ENCODE measurements at regions not wholly inside any gene's neighbourhood (a gene's known extent, or its start where the extent isn't known, plus 50 kb on each side); places are given as distances from the start of the nearest gene placed in this dataset.

GRCh38 chr4:37132975-37133360, 111.6 kb upstream of the NWD2 start:
- TF ChIP-seq CTCF (IDR thresholded peaks at IDR 0.05), result no peak
- no peak for TF ChIP-seq POLR2A (IDR thresholded peaks at IDR 0.05)
